Neural cell (in vitro differentiated cells): ENCODE measurements at regions not wholly inside any gene's neighbourhood (a gene's known extent, or its start where the extent isn't known, plus 50 kb on each side); places are given as distances from the start of the nearest gene placed in this dataset.

Source experiments
- H2AFZ ChIP-seq: fragments of 200-600, 300-800 bp; sonication (generic), shearing (Covaris generic); 2 replicates; pipeline ENCODE4 v1.6.0; 2014; ENCODE audit warnings: low read depth, mild to moderate bottlenecking, antibody characterized with exemption, low read length, moderate library complexity
- H3F3A ChIP-seq: fragments of 200-600 bp; shearing (Covaris generic); 2 replicates; pipeline ENCODE4 v1.6.1; 2016; ENCODE audit warnings: mild to moderate bottlenecking, moderate library complexity, mixed read lengths, antibody characterized with exemption, low read length; ENCODE audit not compliant: insufficient read depth, poor library complexity, severe bottlenecking
- H3K27ac ChIP-seq: fragments of 200-600, 300-800 bp; sonication (generic), shearing (Covaris generic); 2 replicates; pipeline ENCODE4 v1.5.1; 2014; ENCODE audit warnings: mild to moderate bottlenecking, low read length, moderate library complexity
- H3K27me3 ChIP-seq: fragments of 300-800, 200-600 bp; sonication (generic), shearing (Covaris generic); 2 replicates; pipeline ENCODE4 v1.6.0; 2014; ENCODE audit warnings: mild to moderate bottlenecking, low read depth, low read length, moderate library complexity; ENCODE audit not compliant: insufficient read depth
- H3K36me3 ChIP-seq: fragments of 300-800, 200-600 bp; sonication (generic), shearing (Covaris generic); 2 replicates; pipeline ENCODE4 v1.5.1; 2014; ENCODE audit warnings: mild to moderate bottlenecking, antibody characterized with exemption, low read length, moderate library complexity; ENCODE audit not compliant: insufficient read depth
- H3K4me2 ChIP-seq: fragments of 300-800, 200-600 bp; sonication (generic), shearing (Covaris generic); 2 replicates; pipeline ENCODE4 v1.6.0; 2014; ENCODE audit warnings: mild to moderate bottlenecking, low read length
- H3K4me3 ChIP-seq: fragments of 300-800, 200-600 bp; sonication (generic), shearing (Covaris generic); 2 replicates; pipeline ENCODE4 v1.5.1; 2014; ENCODE audit warnings: mild to moderate bottlenecking, low read length, moderate library complexity
- H3K79me2 ChIP-seq: fragments of 200-600 bp; shearing (Covaris generic); replicated peaks from 2 replicates; pipeline ENCODE4 v1.6.0; 2014; ENCODE audit warnings: mild to moderate bottlenecking, low read length, moderate library complexity; ENCODE audit not compliant: insufficient read depth
- H3K9ac ChIP-seq: fragments of 300-800, 200-600 bp; sonication (generic), shearing (Covaris generic); 2 replicates; pipeline ENCODE4 v1.6.1; 2016; ENCODE audit warnings: mild to moderate bottlenecking, low read length, mixed read lengths
- H3K9me2 ChIP-seq: fragments of 200-600 bp; shearing (Covaris generic); 2 replicates; pipeline ENCODE4 v1.6.1; 2016; ENCODE audit warnings: mild to moderate bottlenecking, low read length, mixed read lengths; ENCODE audit not compliant: insufficient read depth
- H3K9me3 ChIP-seq: fragments of 200-600, 300-800 bp; sonication (generic), shearing (Covaris generic); 2 replicates; pipeline ENCODE4 v1.6.1; 2016; ENCODE audit warnings: mild to moderate bottlenecking, mixed run types, low read length, moderate library complexity, mixed read lengths
- H4K20me1 ChIP-seq: fragments of 200-600 bp; shearing (Covaris generic); 2 replicates; pipeline ENCODE4 v1.6.1; 2016; ENCODE audit warnings: mild to moderate bottlenecking, mixed run types; ENCODE audit not compliant: insufficient read depth
- CTCF ChIP-seq: fragments of 450-650 bp; IDR thresholded peaks from 2 replicates; pipeline ENCODE4 v1.5.1; 2014; ENCODE audit warnings: antibody characterized with exemption, mild to moderate bottlenecking, moderate library complexity; ENCODE audit not compliant: poor library complexity, severe bottlenecking
- EP300 ChIP-seq: fragments of 450-650 bp; conservative IDR thresholded peaks from 2 replicates; pipeline ENCODE4 v1.6.1; 2014; ENCODE audit warnings: antibody characterized with exemption, mild to moderate bottlenecking, moderate library complexity; ENCODE audit not compliant: poor library complexity, severe bottlenecking
- EZH2 ChIP-seq: fragments of 200-600, 300-800 bp; shearing (Covaris generic), sonication (generic); IDR thresholded peaks from 2 replicates; pipeline ENCODE4 v1.6.1; 2014; ENCODE audit warnings: antibody characterized with exemption, low read length, borderline replicate concordance, mild to moderate bottlenecking; ENCODE audit not compliant: insufficient read depth, poor library complexity, severe bottlenecking
- MXI1 ChIP-seq: fragments of 450-650 bp; conservative IDR thresholded peaks from 2 replicates; pipeline ENCODE4 v1.6.1; 2014; ENCODE audit warnings: antibody characterized with exemption, mild to moderate bottlenecking; ENCODE audit not compliant: poor library complexity, severe bottlenecking
- POLR2AphosphoS5 ChIP-seq: IDR thresholded peaks from 2 replicates; pipeline ENCODE4 v1.6.1; 2012
- RAD21 ChIP-seq: fragments of 450-650 bp; conservative IDR thresholded peaks from 2 replicates; pipeline ENCODE4 v1.6.1; 2014; ENCODE audit warnings: antibody characterized with exemption, mild to moderate bottlenecking, moderate library complexity
- SMC3 ChIP-seq: fragments of 450-650 bp; conservative IDR thresholded peaks from 2 replicates; pipeline ENCODE4 v1.6.1; 2014; ENCODE audit warnings: antibody characterized with exemption, mild to moderate bottlenecking, moderate library complexity; ENCODE audit not compliant: poor library complexity
- TAF1 ChIP-seq: IDR thresholded peaks from 2 replicates; pipeline ENCODE4 v1.6.1; 2012; ENCODE audit warnings: low read depth
- TF ChIP-seq, protein P1 (sequence below): IDR thresholded peaks from 2 replicates; pipeline ENCODE4 v1.6.1; 2012; ENCODE audit warnings: borderline replicate concordance

- Histone ChIP-seq H3K27me3 (no peaks in the 10 kb centered on the region), H3K4me3 (no peak overlapping the region), H4K20me1 (no peaks in the 10 kb centered on the region), H3F3A (no peaks in the 10 kb centered on the region), H3K4me2 (no peak overlapping the region), H3K36me3 (no peaks in the 10 kb centered on the region), H3K9ac (no peak overlapping the region), H3K9me3 (no peaks in the 10 kb centered on the region), H3K27ac (no peak overlapping the region), H2AFZ (no peak overlapping the region), H3K9me2 (no peaks in the 10 kb centered on the region), H3K79me2 (no peaks in the 10 kb centered on the region)
- TF ChIP-seq MXI1 (no peak), TAF1 (no peak), SMC3 (no peak), CTCF (no peak), RAD21 (no peak), EP300 (no peak), EZH2 (no peak), POLR2AphosphoS5 (no peak)
- TF ChIP-seq, protein P1, sequence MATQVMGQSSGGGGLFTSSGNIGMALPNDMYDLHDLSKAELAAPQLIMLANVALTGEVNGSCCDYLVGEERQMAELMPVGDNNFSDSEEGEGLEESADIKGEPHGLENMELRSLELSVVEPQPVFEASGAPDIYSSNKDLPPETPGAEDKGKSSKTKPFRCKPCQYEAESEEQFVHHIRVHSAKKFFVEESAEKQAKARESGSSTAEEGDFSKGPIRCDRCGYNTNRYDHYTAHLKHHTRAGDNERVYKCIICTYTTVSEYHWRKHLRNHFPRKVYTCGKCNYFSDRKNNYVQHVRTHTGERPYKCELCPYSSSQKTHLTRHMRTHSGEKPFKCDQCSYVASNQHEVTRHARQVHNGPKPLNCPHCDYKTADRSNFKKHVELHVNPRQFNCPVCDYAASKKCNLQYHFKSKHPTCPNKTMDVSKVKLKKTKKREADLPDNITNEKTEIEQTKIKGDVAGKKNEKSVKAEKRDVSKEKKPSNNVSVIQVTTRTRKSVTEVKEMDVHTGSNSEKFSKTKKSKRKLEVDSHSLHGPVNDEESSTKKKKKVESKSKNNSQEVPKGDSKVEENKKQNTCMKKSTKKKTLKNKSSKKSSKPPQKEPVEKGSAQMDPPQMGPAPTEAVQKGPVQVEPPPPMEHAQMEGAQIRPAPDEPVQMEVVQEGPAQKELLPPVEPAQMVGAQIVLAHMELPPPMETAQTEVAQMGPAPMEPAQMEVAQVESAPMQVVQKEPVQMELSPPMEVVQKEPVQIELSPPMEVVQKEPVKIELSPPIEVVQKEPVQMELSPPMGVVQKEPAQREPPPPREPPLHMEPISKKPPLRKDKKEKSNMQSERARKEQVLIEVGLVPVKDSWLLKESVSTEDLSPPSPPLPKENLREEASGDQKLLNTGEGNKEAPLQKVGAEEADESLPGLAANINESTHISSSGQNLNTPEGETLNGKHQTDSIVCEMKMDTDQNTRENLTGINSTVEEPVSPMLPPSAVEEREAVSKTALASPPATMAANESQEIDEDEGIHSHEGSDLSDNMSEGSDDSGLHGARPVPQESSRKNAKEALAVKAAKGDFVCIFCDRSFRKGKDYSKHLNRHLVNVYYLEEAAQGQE, result no peak
Observed at GRCh38 chr10:3959370-3960325, 174.6 kb upstream of the KLF6 start.

GRCh38 chr10:3958472-3958996 lies 173.5 kb upstream of the KLF6 start:
- H3K9ac ChIP-seq, result no peak overlapping the region
- no peak overlapping the region for H3K27ac ChIP-seq
- H3K9me3 ChIP-seq, result no peaks in the 10 kb centered on the region
- H3K4me2 ChIP-seq, result no peak overlapping the region
- no peaks in the 10 kb centered on the region for H4K20me1 ChIP-seq
- no peak overlapping the region for H3K4me3 ChIP-seq
- no peaks in the 10 kb centered on the region for H3K79me2 ChIP-seq
- H3F3A ChIP-seq, result no peaks in the 10 kb centered on the region
- H3K9me2 ChIP-seq, result no peaks in the 10 kb centered on the region
- no peaks in the 10 kb centered on the region for H3K27me3 ChIP-seq
- H3K36me3 ChIP-seq, result no peaks in the 10 kb centered on the region
- no peak overlapping the region for H2AFZ ChIP-seq
- TF ChIP-seq SMC3, result no peak
- TF ChIP-seq TAF1, result no peak
- no peak for TF ChIP-seq POLR2AphosphoS5
- no peak for TF ChIP-seq CTCF
- TF ChIP-seq RAD21, result no peak
- TF ChIP-seq, protein P1, result no peak
- TF ChIP-seq MXI1, result no peak
- no peak for TF ChIP-seq EZH2
- no peak for TF ChIP-seq EP300
